ENCODE measurements at regions not wholly inside any gene's neighbourhood (a gene's known extent, or its start where the extent isn't known, plus 50 kb on each side); places are given as distances from the start of the nearest gene placed in this dataset.
"Not testable (repeated sequence)": the region's sequence is repeated elsewhere in the genome, so short reads cannot be mapped to it uniquely, and the experiment has no call there.

GRCh38 chr5:27450607-27451006 is 412.2 kb upstream of the CDH9 start:
- H3K9me3 ChIP-seq (ENCODE audit: insufficient read depth, low read length): no peaks in the 10 kb centered on the region
- H3K79me2 ChIP-seq (ENCODE audit: low read length): no peaks in the 10 kb centered on the region
- no peaks in the 10 kb centered on the region for H3K36me3 ChIP-seq (replicated peaks; ENCODE audit: low read depth, low read length)
- H3K4me3 ChIP-seq (ENCODE audit: low read length): no peak overlapping the region
- no peaks in the 10 kb centered on the region for H3K4me1 ChIP-seq (ENCODE audit: low read length)
- H3K27ac ChIP-seq (ENCODE audit: low read length): no peak overlapping the region
- no peaks in the 10 kb centered on the region for H3K27me3 ChIP-seq (ENCODE audit: low read depth, low read length)
- no peak overlapping the region for H3K4me2 ChIP-seq (ENCODE audit: low read length)
- no peaks in the 10 kb centered on the region for H4K20me1 ChIP-seq (ENCODE audit: insufficient read depth, low read length)
- H3K9ac ChIP-seq (ENCODE audit: low read length): no peak overlapping the region
- H2AFZ ChIP-seq (ENCODE audit: low read depth, low read length): 0 out of 2 replicates have a peak overlapping the region, but pooled peaks have one; percentile 46
- TF ChIP-seq CTCF (IDR thresholded peaks at IDR 0.05; ENCODE audit: low read depth, low read length) (no peak), EZH2phosphoT487 (IDR thresholded peaks at IDR 0.05; ENCODE audit: low read depth) (no peak)

- not testable (repeated sequence) for H3K79me2 ChIP-seq (ENCODE audit: low read length); H3K4me3 ChIP-seq (ENCODE audit: low read length); H3K27me3 ChIP-seq (ENCODE audit: low read depth, low read length); H3K9ac ChIP-seq (ENCODE audit: low read length); H3K9me3 ChIP-seq (ENCODE audit: insufficient read depth, low read length); H3K4me1 ChIP-seq (ENCODE audit: low read length); H3K27ac ChIP-seq (ENCODE audit: low read length); H4K20me1 ChIP-seq (ENCODE audit: insufficient read depth, low read length); H3K4me2 ChIP-seq (ENCODE audit: low read length); H2AFZ ChIP-seq (ENCODE audit: low read depth, low read length); H3K36me3 ChIP-seq (replicated peaks; ENCODE audit: low read depth, low read length)
Measured at GRCh38 chr5:27439383-27439782, 401.0 kb upstream of the CDH9 start.

GRCh38 chr5:27437594-27438200 is 399.3 kb upstream of the CDH9 start:
- no peak overlapping the region for H3K4me3 ChIP-seq (ENCODE audit: low read length)
- no peak overlapping the region for H3K4me2 ChIP-seq (ENCODE audit: low read length)
- H3K9me3 ChIP-seq (ENCODE audit: insufficient read depth, low read length): no peaks in the 10 kb centered on the region

GRCh38 chr5:27434335-27434734 is 395.9 kb upstream of the CDH9 start:
- TF ChIP-seq EZH2phosphoT487 (IDR thresholded peaks at IDR 0.05; ENCODE audit: low read depth) (no peak), CTCF (IDR thresholded peaks at IDR 0.05; ENCODE audit: low read depth, low read length) (no peak)
- H3K4me1 ChIP-seq (ENCODE audit: low read length): no peaks in the 10 kb centered on the region
- H3K27me3 ChIP-seq (ENCODE audit: low read depth, low read length): no peaks in the 10 kb centered on the region
- H3K27ac ChIP-seq (ENCODE audit: low read length): no peak overlapping the region
- H4K20me1 ChIP-seq (ENCODE audit: insufficient read depth, low read length): no peaks in the 10 kb centered on the region
- no peaks in the 10 kb centered on the region for H3K79me2 ChIP-seq (ENCODE audit: low read length)
- H3K9ac ChIP-seq (ENCODE audit: low read length): no peak overlapping the region
- no peaks in the 10 kb centered on the region for H3K9me3 ChIP-seq (ENCODE audit: insufficient read depth, low read length)
- no peaks in the 10 kb centered on the region for H3K36me3 ChIP-seq (replicated peaks; ENCODE audit: low read depth, low read length)
- no peak overlapping the region for H3K4me3 ChIP-seq (ENCODE audit: low read length)
- no peak overlapping the region for H3K4me2 ChIP-seq (ENCODE audit: low read length)
- no peak overlapping the region for H2AFZ ChIP-seq (ENCODE audit: low read depth, low read length)

More at GRCh38 chr5:27437594-27438200, 399.3 kb upstream of the CDH9 start:
- Histone ChIP-seq H3K27me3 (ENCODE audit: low read depth, low read length) (no peaks in the 10 kb centered on the region), H3K27ac (ENCODE audit: low read length) (no peak overlapping the region), H3K36me3 (replicated peaks; ENCODE audit: low read depth, low read length) (no peaks in the 10 kb centered on the region), H3K4me1 (ENCODE audit: low read length) (no peaks in the 10 kb centered on the region), H2AFZ (ENCODE audit: low read depth, low read length) (no peak overlapping the region), H3K9ac (ENCODE audit: low read length) (no peak overlapping the region), H3K79me2 (ENCODE audit: low read length) (no peaks in the 10 kb centered on the region), H4K20me1 (ENCODE audit: insufficient read depth, low read length) (no peaks in the 10 kb centered on the region)
- no peak for TF ChIP-seq CTCF (IDR thresholded peaks at IDR 0.05; ENCODE audit: low read depth, low read length)
- TF ChIP-seq EZH2phosphoT487 (IDR thresholded peaks at IDR 0.05; ENCODE audit: low read depth): no peak

Data from OCI-LY3 (cell line).